ENCODE measurements at regions not wholly inside any gene's neighbourhood (a gene's known extent, or its start where the extent isn't known, plus 50 kb on each side); places are given as distances from the start of the nearest gene placed in this dataset.

- no peak for DNase-seq
These were observed 457.9 kb downstream of the PIK3C3 start for GRCh38 chr18:42412896-42413295.

GRCh38 chr18:42413870-42414269, 458.8 kb downstream of the PIK3C3 start:
- DNase-seq = no peak

- DNase-seq = no peak
These were observed 459.9 kb downstream of the PIK3C3 start for GRCh38 chr18:42414756-42415454.

- no peak for DNase-seq
These were observed 462.2 kb downstream of the PIK3C3 start for GRCh38 chr18:42417189-42417588.

GRCh38 chr18:42418121-42418520, 463.1 kb downstream of the PIK3C3 start:
- no peak for DNase-seq

GRCh38 chr18:42425025-42425424, 470.0 kb downstream of the PIK3C3 start:
- DNase-seq = no peak

GRCh38 chr18:42426496-42427015, 471.5 kb downstream of the PIK3C3 start:
- no peak for DNase-seq

- no peak for DNase-seq
These were observed 474.2 kb downstream of the PIK3C3 start for GRCh38 chr18:42429196-42429595.

GRCh38 chr18:42436222-42436765, 481.3 kb downstream of the PIK3C3 start:
- no peak for DNase-seq

- no peak for DNase-seq
These were observed 482.0 kb downstream of the PIK3C3 start for GRCh38 chr18:42437001-42437400.

- no peak for DNase-seq
These were observed 482.6 kb downstream of the PIK3C3 start for GRCh38 chr18:42437646-42438045.

- no peak for DNase-seq
These were observed 487.6 kb downstream of the PIK3C3 start for GRCh38 chr18:42442656-42443055.

GRCh38 chr18:42444349-42444748, 489.3 kb downstream of the PIK3C3 start:
- DNase-seq = no peak

- no peak for DNase-seq
These were observed 490.3 kb downstream of the PIK3C3 start for GRCh38 chr18:42445359-42445758.

GRCh38 chr18:42446195-42446594, 491.2 kb downstream of the PIK3C3 start:
- no peak for DNase-seq

GRCh38 chr18:42447688-42448087, 492.7 kb downstream of the PIK3C3 start:
- DNase-seq = no peak

GRCh38 chr18:42458226-42458625, 503.2 kb downstream of the PIK3C3 start:
- no peak for DNase-seq

GRCh38 chr18:42459873-42460272, 504.8 kb downstream of the PIK3C3 start:
- no peak for DNase-seq

- no peak for DNase-seq
These were observed 516.9 kb downstream of the PIK3C3 start for GRCh38 chr18:42471885-42472284.

GRCh38 chr18:42473611-42474010, 518.6 kb downstream of the PIK3C3 start:
- no peak for DNase-seq

- no peak for DNase-seq
These were observed 519.5 kb downstream of the PIK3C3 start for GRCh38 chr18:42474577-42474976.

GRCh38 chr18:42475157-42475556, 520.1 kb downstream of the PIK3C3 start:
- no peak for DNase-seq

- DNase-seq = no peak
These were observed 522.2 kb downstream of the PIK3C3 start for GRCh38 chr18:42477267-42477666.

GRCh38 chr18:42480441-42480840, 525.4 kb downstream of the PIK3C3 start:
- no peak for DNase-seq

- DNase-seq = no peak
These were observed 529.6 kb downstream of the PIK3C3 start for GRCh38 chr18:42484648-42485047.

Data from NCI-H2081 treated with DMSO at 0.1 percent for 48 hours (cell line).